GM10248 (cell line): ENCODE measurements at regions not wholly inside any gene's neighbourhood (a gene's known extent, or its start where the extent isn't known, plus 50 kb on each side); places are given as distances from the start of the nearest gene placed in this dataset.

Source experiments
- CTCF ChIA-PET: fragments of 300-600 bp; sonication (Branson Sonifier 250); formaldehyde crosslinking; extraction: SDS; loops from one replicate; lab custom pipeline; 2021; ENCODE audit warnings: antibody characterized with exemption; lab: Yijun Ruan, JAX
- POLR2A ChIA-PET: fragments of 350-650 bp; sonication (Branson Sonifier 250); formaldehyde crosslinking; extraction: SDS; loops from one replicate; lab custom pipeline; 2020; ENCODE audit warnings: antibody characterized with exemption; lab: Yijun Ruan, JAX
- DNase-seq: peaks from one replicate; pipeline ENCODE4 v3.0.0; 2012; ENCODE audit errors: extremely low spot score
- CTCF ChIP-seq: IDR thresholded peaks from 2 replicates; pipeline ENCODE4 v1.5.1; 2012; ENCODE audit warnings: mild to moderate bottlenecking, low read depth; ENCODE audit errors: extremely low read depth, missing control alignments, control extremely low read depth

- no peak for DNase-seq
- TF ChIP-seq CTCF = no peak
- POLR2A ChIA-PET = no interaction called here
- CTCF ChIA-PET = interaction anchor here (1.4 kb wide), 1 partner anchor 11 kb away, joined by 3 read pairs; no protein-coding TSS in a partner anchor
Measured at GRCh38 chr5:88984040-88984439, 101.1 kb upstream of the MEF2C start.

DNA sequence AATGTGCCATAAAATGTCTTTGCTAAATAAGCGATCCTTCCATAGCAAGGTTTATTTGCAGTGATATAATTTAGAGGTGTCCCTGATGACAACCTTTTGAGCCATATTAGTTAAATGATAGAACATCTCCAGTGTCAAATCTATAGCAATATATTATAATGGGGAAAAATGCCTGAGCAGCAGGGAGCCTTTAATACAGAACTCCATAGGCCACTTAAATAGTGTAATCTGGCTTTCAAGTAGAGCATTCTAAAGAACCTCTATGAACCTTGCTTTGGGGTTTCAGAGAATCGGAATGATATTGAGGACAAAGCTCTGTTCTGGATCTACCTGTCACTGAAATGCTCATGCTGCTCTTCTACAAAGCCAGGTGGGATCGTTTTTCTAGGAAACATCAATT lies 96.7 kb upstream of the MEF2C start:
- CTCF ChIA-PET = interaction anchor here (0.8 to 1.7 kb wide), 7 partner anchors 9 to 285 kb away, joined by 3 to 8 read pairs (median 3); no protein-coding TSS in a partner anchor
- no peak for DNase-seq
- no peak for TF ChIP-seq CTCF
- POLR2A ChIA-PET = no interaction called here

GRCh38 chr5:88979244-88979643 lies 96.3 kb upstream of the MEF2C start:
- ChIA-PET POLR2A (no interaction called here), CTCF (interaction anchor here (0.8 to 1.6 kb wide), 5 partner anchors 9 to 285 kb away, joined by 3 read pairs; no protein-coding TSS in a partner anchor)
- no peak for TF ChIP-seq CTCF
- DNase-seq = peak; percentile 13

- POLR2A ChIA-PET = no interaction called here
Measured at GRCh38 chr5:88976914-88977313, 93.9 kb upstream of the MEF2C start.

DNA sequence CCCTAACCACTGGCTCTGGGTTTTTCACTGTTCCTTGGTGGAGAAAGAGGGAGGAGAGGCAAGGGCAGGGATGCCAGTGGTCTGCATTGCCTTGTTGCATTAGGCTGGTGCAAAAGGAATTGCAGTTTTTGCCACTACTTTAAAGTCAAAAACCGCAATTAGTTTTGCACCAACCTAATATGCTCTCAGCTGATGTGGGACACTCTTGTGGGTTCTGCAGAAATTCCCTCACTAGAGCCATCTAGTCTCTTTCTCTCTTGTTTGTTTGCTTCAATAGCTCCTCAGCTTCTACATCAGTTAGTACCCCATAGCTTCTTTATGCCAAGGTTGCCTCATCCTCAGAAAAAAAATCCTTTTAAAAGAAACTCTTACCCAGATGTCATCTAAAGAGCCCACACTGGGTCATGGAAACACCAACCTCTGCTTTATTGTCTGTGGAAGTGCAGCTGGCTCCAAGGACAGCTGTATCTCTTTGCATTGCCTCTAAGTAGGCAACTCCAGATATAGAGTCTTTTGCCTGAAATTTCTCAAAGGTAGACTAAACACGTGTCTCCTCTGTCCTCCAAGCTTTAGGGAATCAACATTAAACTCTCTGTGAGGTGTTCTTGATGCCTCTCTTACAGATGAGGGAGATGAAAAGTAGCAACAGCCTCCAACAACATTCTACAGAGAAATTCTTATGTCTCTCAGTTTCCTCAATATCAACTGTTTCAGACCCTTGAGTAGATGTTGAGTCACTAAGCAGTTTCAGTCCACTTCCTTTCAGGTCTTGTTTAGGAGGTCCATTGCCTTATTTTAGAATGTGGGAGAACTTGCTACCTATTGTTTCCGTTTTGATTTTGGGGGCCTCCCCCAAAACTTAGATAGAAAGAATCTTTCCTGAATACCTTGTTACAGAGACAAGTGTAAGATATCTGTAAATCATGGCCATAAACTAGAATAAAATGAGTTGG lies 84.9 kb upstream of the MEF2C start:
- CTCF ChIA-PET = interaction anchor here (0.9 kb wide), 1 partner anchor 11 kb away, joined by 3 read pairs; no protein-coding TSS in a partner anchor
- POLR2A ChIA-PET = no interaction called here
- no peak for TF ChIP-seq CTCF
- peak; percentile 20 for DNase-seq

More at GRCh38 chr5:88976914-88977313, 93.9 kb upstream of the MEF2C start:
- DNase-seq = no peak
- CTCF ChIA-PET = interaction anchor here (1.0 kb wide), 1 partner anchor 24 kb away, joined by 3 read pairs; no protein-coding TSS in a partner anchor
- no peak for TF ChIP-seq CTCF

DNA sequence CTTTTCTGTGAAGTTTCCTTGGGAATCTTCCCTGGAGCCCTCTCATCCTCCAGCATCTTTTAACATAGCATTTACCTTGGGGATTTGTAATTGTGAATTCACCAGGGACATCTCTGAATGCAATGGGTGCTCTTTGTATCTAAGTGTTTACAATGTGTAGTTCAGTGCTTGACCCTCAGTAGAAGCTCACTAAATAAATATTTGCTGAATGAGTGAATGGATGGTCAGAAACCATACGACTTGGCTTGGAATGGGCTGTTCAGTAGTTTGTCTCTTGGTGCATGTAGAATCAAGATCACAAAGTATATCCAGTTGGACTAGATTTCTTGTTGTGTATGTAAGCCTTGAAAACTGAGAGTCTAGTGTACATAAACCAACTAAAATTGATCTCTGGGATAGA lies 81.8 kb upstream of the MEF2C start:
- DNase-seq = no peak
- ChIA-PET CTCF (interaction anchor here (2.3 kb wide), 1 partner anchor 16 kb away, joined by 6 read pairs; no protein-coding TSS in a partner anchor), POLR2A (no interaction called here)
- no peak for TF ChIP-seq CTCF
